HG03175 (cell line): ENCODE measurements at regions not wholly inside any gene's neighbourhood (a gene's known extent, or its start where the extent isn't known, plus 50 kb on each side); places are given as distances from the start of the nearest gene placed in this dataset.

ENCODE experiments used
- ATAC-seq: cut with Tn5 transposase; IDR thresholded peaks from one replicate; pipeline ENCODE4 v1.9.1; 2021; ENCODE audit warnings: mild to moderate bottlenecking, moderate library complexity; ENCODE audit not compliant: unreplicated experiment

DNA sequence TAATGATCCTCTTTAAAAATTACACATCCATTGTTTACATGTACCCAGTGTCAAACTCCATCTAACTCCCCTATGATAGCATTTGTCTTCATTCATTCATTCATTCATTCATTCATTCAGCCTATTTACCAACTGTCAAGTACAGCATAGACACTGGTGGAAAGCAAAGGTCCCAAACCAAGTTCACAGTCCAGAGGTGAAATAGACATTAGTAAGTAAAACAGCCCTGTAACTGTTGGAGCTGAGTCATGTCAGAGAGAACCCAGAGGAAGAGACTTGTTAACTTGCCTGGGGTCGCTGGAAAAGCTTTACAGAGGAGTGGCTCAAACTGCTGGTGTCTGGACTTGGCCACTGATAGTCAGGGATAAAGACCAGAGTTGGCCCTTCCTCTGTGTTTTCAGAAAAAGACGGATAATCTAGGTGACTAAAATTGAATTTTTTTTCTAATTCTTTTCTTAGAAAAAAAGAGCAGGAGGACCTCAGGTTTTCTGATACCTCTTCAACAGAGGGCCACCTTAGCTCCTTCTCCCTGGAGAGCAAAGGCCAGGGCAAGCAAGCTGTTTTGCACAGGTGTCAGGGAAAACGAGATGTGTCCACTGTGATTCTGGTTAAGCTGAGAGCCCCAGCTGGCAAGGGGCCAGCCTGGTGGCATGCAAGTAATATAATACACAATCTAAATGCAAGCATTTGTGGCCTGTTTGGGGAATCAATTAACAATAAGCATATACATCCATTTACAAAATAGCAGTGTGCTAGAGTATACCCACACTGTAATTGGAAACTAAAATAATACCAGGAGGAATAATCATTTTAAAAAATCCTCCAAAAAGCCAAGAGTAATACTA, 96.7 kb upstream of the SLC14A2 start:
- ATAC-seq: no peak

DNA sequence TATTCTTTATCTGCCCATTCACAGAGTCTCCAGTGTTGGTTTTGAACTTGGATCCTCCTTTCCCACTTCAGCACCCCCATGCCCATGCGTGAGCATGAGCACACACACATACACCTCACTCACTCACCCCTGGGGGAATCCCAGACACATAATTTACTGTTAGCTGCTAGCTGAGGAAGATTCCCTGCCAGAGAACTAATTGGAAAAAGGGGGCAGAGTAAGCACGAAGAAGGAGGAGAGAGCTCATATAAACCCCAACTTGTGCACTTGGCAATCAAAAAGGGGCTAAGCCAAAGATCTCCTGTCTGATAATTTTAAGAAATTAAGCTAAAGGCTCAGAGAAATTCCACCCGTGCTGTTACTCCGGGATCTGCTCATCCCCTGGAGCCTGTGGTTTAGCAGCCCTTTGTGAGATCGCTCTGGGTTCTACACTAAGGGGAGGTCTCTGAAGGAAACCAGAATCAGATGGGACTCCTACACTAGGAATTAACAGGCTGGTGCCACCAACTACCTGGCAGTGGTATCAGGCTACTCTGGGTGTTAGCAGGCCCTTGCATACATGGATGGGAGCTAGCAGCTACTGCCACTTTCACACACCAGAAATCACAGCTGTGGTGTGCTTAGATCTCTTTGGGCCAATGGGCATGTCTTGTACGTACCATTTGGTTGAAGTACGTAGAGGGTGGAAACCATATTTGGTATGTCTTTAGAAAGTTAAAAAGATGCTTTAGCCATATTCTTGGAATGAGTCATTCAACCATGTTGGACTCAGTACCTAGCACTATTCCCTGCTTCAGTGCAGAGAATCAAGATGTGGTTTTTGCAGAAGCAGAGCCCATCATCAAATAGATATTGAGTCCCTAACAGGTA, 95.6 kb upstream of the SLC14A2 start:
- no peak for ATAC-seq

GRCh38 chr18:45521136-45521535, 94.1 kb upstream of the SLC14A2 start:
- no peak for ATAC-seq

- no peak for ATAC-seq
Observed at GRCh38 chr18:45521777-45522176, 93.5 kb upstream of the SLC14A2 start.

- ATAC-seq: no peak
Observed at GRCh38 chr18:45522371-45522770, 92.9 kb upstream of the SLC14A2 start.

- ATAC-seq: no peak
Observed at GRCh38 chr18:45525301-45525700, 90.0 kb upstream of the SLC14A2 start.

GRCh38 chr18:45526114-45526841, 89.0 kb upstream of the SLC14A2 start:
- no peak for ATAC-seq

DNA sequence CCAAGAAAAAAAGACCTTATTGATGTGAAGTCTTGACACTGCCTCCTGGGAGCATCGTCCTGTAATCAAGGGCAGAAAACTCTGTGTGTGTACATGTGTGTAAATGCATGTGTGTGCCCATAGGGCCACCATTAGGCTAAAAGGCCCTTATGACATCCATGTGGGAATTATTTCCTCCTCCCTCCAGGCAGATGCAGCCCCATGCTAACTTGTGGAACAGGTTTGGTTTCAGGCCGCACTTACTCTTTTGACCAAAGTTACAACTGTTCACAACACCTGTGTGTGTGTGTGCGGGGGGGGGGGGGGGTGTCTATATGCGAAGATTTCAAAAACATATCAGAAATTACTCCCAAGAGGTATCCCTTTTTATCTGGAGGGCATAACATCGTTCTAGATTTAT, 87.4 kb upstream of the SLC14A2 start:
- ATAC-seq: no peak

DNA sequence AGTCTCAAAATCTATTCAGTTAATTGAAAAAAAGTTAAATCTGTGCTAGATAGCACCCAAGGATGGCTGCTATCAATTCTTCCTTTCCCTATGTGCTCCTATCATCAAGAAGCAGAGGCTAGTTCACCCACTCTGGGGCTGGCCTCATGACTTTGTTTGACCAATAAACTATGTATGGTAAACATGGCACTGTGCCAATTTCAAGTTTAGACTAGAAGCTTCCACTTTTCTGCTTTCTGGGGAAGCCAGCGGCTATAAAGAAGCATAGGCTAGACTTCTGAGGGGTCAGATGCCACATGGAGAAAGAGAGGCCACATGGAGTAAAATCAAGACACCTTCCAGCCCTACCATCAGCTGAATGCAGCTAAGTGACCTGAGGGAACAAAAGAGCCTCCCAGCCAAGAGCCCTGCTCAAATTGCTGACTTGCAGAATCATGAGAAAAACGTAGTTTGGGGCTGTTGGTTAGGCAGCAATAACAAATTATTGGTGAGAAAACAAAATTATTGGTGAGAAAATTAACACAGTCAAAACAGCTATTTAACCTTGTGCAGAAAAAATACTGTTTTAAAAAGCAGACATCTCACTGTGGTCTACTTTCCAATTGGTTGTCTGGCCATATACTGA, 86.5 kb upstream of the SLC14A2 start:
- no peak for ATAC-seq

DNA sequence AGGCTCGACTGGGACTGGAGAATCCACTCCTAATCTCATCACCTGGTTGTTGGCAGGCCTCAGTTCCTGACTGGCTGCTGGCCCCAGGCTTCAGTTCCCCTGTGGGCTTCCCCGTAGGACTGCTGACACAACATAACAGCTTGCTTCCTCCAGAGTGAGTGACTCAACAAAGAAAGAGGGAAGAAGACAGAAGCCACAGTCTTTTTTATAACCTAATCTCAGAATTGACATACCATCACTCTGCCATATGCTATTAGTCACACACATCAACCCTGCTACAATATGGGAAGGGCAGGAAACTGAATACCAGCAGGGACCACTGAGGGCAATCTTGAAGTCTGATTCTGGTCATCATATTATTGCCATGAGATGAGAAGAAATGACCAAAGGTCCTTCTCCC, 76.8 kb upstream of the SLC14A2 start:
- no peak for ATAC-seq

DNA sequence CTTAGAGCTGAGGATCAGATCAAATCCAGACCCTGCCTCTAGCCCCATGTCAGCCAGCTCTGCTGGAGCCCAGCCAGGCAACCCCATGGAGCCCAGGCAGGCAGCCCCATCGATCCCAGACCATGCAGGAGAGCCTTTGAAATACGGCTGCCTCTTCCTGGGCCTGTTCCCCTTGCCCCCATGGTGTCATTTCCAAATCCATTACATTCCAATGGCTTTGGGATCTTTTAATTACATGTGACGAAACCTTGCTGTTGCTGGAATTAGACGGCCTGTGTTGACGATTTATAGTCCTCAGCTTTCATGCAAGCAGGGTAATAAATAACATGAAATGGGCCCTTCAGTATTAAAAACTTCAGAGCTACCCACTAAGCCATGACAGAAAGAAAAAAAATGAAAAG, 75.8 kb upstream of the SLC14A2 start:
- no peak for ATAC-seq

GRCh38 chr18:45540125-45540524, 75.2 kb upstream of the SLC14A2 start:
- ATAC-seq: no peak

- ATAC-seq: no peak
Observed at GRCh38 chr18:45541421-45541820, 73.9 kb upstream of the SLC14A2 start.

DNA sequence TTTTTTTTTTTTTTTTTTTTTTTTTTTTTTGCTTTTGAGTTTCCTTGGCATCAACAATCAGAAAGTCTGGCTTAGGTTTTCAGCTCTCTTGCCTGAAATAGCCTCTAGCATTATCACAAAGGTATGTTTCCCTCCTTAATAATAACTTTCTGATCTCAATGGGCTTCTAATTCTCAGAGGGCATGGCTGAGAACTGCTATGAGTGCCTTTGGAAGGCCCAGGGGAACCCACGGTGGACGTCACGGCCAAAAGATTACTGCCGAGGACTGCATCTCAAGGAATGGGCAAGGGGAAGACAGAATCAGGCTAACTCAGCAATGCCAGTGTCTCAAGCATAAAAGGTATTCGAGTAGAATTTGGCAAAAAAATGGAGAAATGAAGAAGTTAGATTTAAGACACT, 73.2 kb upstream of the SLC14A2 start:
- ATAC-seq: no peak

DNA sequence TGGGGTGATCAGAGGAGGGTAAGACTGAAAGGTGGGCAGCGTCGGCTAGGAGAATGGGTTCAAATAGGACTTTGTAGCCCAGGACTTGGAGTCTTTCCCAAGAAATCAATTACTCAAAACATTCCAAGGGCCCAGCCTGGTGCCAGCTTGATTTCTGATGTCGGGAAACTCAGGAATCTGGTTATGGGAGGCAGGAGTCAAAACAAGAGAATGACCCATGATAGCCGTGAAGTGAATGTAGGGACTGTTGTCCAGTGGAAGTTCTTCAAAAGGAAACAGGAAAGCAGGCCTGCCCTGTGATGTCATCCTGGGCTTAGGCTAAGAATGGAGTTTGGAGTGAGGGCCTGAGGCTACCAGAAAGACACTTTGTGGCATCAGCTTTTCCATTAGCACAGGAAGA, 67.4 kb upstream of the SLC14A2 start:
- no peak for ATAC-seq

DNA sequence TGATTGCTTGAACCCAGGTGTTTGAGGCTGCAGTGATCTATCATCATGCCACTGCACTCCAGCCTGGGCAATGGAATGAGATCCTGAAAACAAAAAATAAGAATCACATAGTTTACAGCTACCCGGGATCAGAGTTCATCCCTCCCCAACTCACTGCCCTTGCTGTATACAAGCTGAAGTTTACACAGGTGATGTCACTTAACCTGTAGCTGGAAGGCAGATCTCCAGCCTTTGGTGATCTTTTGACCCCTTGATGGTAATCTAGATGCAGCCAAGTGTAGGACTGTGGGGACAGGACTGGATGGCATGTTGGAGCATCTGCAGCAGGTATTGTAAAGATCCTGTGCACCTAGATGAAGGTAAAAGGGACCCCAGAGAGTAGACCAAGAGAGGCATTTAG, 66.7 kb upstream of the SLC14A2 start:
- no peak for ATAC-seq

- no peak for ATAC-seq
Observed at GRCh38 chr18:45549290-45549689, 66.0 kb upstream of the SLC14A2 start.

DNA sequence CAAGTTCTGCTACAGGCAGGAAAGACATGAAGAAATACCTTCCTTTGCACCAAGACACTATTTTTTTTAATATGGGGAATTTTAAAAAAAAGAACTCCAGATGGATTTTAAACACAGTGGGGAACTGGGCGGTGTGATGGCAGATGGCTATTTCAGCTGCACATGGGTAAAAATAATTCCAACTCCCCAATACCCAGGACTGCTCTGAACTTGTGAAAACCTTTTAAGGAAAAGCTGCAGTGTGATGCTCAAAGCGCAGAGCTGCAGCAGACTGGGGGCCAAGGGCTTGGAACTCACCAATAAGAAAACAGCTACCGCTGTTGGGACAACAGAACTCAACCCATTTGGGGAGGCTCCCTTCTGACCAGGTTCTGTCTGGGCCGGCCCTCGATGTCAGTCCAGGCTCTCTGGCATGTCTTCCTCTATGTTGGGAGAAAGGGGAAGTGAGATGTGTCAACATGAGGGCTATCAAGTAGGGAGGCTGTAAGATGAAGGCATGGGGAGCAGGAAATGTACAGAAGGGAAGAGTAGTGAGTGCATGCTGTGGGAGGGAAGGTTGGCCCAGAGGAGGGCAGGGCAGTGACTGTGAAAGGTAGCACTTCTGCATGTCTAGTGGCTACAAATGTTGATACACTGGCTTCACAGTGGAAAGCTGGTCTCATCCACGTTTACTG, 64.0 kb upstream of the SLC14A2 start:
- no peak for ATAC-seq

DNA sequence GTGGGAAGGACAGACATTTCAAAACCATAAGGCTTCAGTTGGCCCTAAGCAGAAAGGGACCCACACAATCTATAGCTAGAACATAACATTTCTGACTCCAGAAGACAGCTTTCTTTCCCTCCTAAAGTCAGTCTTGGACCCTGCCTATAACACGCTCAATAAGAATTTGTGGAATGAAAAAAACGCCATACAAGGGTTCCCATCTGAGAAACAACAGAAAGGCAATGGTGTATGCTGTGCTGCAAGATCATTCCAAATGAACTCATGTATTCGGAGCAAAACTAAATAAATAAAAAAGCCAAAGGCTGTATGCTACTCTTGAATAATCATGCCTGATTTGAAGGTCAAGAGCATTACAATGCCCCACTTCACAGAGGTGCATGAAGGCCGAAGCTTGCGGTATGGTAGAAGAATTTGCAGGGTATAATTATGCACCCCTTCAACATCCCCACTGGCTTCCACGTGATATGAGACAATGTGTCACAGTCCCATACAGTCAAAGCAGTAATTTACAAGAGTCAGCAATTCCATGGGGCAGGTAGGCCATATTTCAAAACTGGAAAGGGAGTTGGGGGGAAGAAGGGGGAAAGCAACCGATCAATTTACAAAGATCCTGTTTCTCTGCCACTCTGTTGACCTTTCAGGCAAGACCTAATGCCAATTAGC, 61.4 kb upstream of the SLC14A2 start:
- ATAC-seq: no peak

- ATAC-seq: no peak
Observed at GRCh38 chr18:45554389-45554737, 60.9 kb upstream of the SLC14A2 start.
